Activated naive CD8-positive, alpha-beta T cell (primary cell): ENCODE measurements at regions not wholly inside any gene's neighbourhood (a gene's known extent, or its start where the extent isn't known, plus 50 kb on each side); places are given as distances from the start of the nearest gene placed in this dataset.
"Not testable (repeated sequence)": the region's sequence is repeated elsewhere in the genome, so short reads cannot be mapped to it uniquely, and the experiment has no call there.

Source experiments
- H3K27ac Mint-ChIP-seq: one replicate; pipeline ENCODE4 v1.8.0; 2021; ENCODE audit warnings: mixed read lengths
- H3K27me3 Mint-ChIP-seq: one replicate; pipeline ENCODE4 v1.8.0; 2021; ENCODE audit warnings: mixed read lengths
- H3K36me3 Mint-ChIP-seq: one replicate; pipeline ENCODE4 v1.8.0; 2021; ENCODE audit warnings: mixed read lengths
- H3K4me1 Mint-ChIP-seq: one replicate; pipeline ENCODE4 v1.8.0; 2021; ENCODE audit warnings: low read depth, mixed read lengths
- H3K4me3 Mint-ChIP-seq: one replicate; pipeline ENCODE4 v1.8.0; 2021; ENCODE audit warnings: mild to moderate bottlenecking, mixed read lengths
- H3K9me3 Mint-ChIP-seq: one replicate; pipeline ENCODE4 v1.8.0; 2021; ENCODE audit warnings: low read depth, mixed read lengths

GRCh38 chr16:59053911-59054310 is 319.8 kb upstream of the GOT2 start:
- Mint-ChIP-seq H3K9me3 (no peaks in the 10 kb centered on the region), H3K4me1 (no peaks in the 10 kb centered on the region), H3K27me3 (peaks cover 2% of the 10 kb centered on the region), H3K4me3 (no peak overlapping the region), H3K27ac (no peak overlapping the region), H3K36me3 (no peaks in the 10 kb centered on the region)

- Mint-ChIP-seq H3K36me3 (no peaks in the 10 kb centered on the region), H3K27me3 (peaks cover 2% of the 10 kb centered on the region), H3K4me3 (no peak overlapping the region), H3K9me3 (no peaks in the 10 kb centered on the region), H3K4me1 (no peaks in the 10 kb centered on the region), H3K27ac (no peak overlapping the region)
These were observed 318.1 kb upstream of the GOT2 start for GRCh38 chr16:59052231-59052630.

- Mint-ChIP-seq H3K27me3 (peaks cover 2% of the 10 kb centered on the region), H3K27ac (no peak overlapping the region), H3K9me3 (no peaks in the 10 kb centered on the region), H3K4me1 (no peaks in the 10 kb centered on the region), H3K4me3 (no peak overlapping the region), H3K36me3 (no peaks in the 10 kb centered on the region)
These were observed 314.8 kb upstream of the GOT2 start for GRCh38 chr16:59048876-59049275.

GRCh38 chr16:59047114-59047513 is 313.0 kb upstream of the GOT2 start:
- no peaks in the 10 kb centered on the region for H3K36me3 Mint-ChIP-seq
- H3K27ac Mint-ChIP-seq: no peak overlapping the region
- H3K9me3 Mint-ChIP-seq: no peaks in the 10 kb centered on the region
- no peaks in the 10 kb centered on the region for H3K4me1 Mint-ChIP-seq
- no peaks in the 10 kb centered on the region for H3K27me3 Mint-ChIP-seq
- no peak overlapping the region for H3K4me3 Mint-ChIP-seq

- no peaks in the 10 kb centered on the region for H3K4me1 Mint-ChIP-seq
- H3K27me3 Mint-ChIP-seq: no peaks in the 10 kb centered on the region
- no peak overlapping the region for H3K4me3 Mint-ChIP-seq
- no peaks in the 10 kb centered on the region for H3K9me3 Mint-ChIP-seq
- no peaks in the 10 kb centered on the region for H3K36me3 Mint-ChIP-seq
- H3K27ac Mint-ChIP-seq: no peak overlapping the region
These were observed 312.2 kb upstream of the GOT2 start for GRCh38 chr16:59046335-59046734.

- no peaks in the 10 kb centered on the region for H3K4me1 Mint-ChIP-seq
- no peaks in the 10 kb centered on the region for H3K9me3 Mint-ChIP-seq
- no peak overlapping the region for H3K4me3 Mint-ChIP-seq
- H3K36me3 Mint-ChIP-seq: no peaks in the 10 kb centered on the region
- no peak overlapping the region for H3K27ac Mint-ChIP-seq
- no peaks in the 10 kb centered on the region for H3K27me3 Mint-ChIP-seq
These were observed 311.4 kb upstream of the GOT2 start for GRCh38 chr16:59045501-59045900.

- Mint-ChIP-seq H3K36me3 (no peaks in the 10 kb centered on the region), H3K27ac (no peak overlapping the region), H3K4me1 (no peaks in the 10 kb centered on the region), H3K27me3 (no peaks in the 10 kb centered on the region), H3K9me3 (no peaks in the 10 kb centered on the region), H3K4me3 (no peak overlapping the region)
These were observed 310.5 kb upstream of the GOT2 start for GRCh38 chr16:59044616-59045015.

- no peak overlapping the region for H3K27ac Mint-ChIP-seq
- H3K4me1 Mint-ChIP-seq: no peaks in the 10 kb centered on the region
- H3K9me3 Mint-ChIP-seq: no peaks in the 10 kb centered on the region
- H3K4me3 Mint-ChIP-seq: no peak overlapping the region
- no peaks in the 10 kb centered on the region for H3K36me3 Mint-ChIP-seq
- H3K27me3 Mint-ChIP-seq: no peaks in the 10 kb centered on the region
These were observed 308.2 kb upstream of the GOT2 start for GRCh38 chr16:59042301-59042700.

GRCh38 chr16:59039066-59039720 is 305.1 kb upstream of the GOT2 start:
- H3K9me3 Mint-ChIP-seq: peaks cover 4% of the 10 kb centered on the region
- H3K27me3 Mint-ChIP-seq: peaks cover 1% of the 10 kb centered on the region
- H3K36me3 Mint-ChIP-seq: no peaks in the 10 kb centered on the region
- H3K4me3 Mint-ChIP-seq: no peak overlapping the region
- no peak overlapping the region for H3K27ac Mint-ChIP-seq
- no peaks in the 10 kb centered on the region for H3K4me1 Mint-ChIP-seq

- H3K4me1 Mint-ChIP-seq: no peaks in the 10 kb centered on the region
- no peak overlapping the region for H3K27ac Mint-ChIP-seq
- no peaks in the 10 kb centered on the region for H3K36me3 Mint-ChIP-seq
- H3K9me3 Mint-ChIP-seq: peaks cover 4% of the 10 kb centered on the region
- H3K4me3 Mint-ChIP-seq: no peak overlapping the region
- H3K27me3 Mint-ChIP-seq: peaks cover 1% of the 10 kb centered on the region
These were observed 296.9 kb upstream of the GOT2 start for GRCh38 chr16:59030923-59031485.

GRCh38 chr16:59021751-59022150 is 287.6 kb upstream of the GOT2 start:
- Mint-ChIP-seq H3K9me3 (peaks cover 12% of the 10 kb centered on the region), H3K36me3 (no peaks in the 10 kb centered on the region), H3K4me1 (no peaks in the 10 kb centered on the region)

GRCh38 chr16:59013930-59014329 is 279.8 kb upstream of the GOT2 start:
- H3K36me3 Mint-ChIP-seq: no peaks in the 10 kb centered on the region
- peaks cover 7% of the 10 kb centered on the region for H3K9me3 Mint-ChIP-seq
- no peaks in the 10 kb centered on the region for H3K4me1 Mint-ChIP-seq
- no peak overlapping the region for H3K4me3 Mint-ChIP-seq
- no peaks in the 10 kb centered on the region for H3K27me3 Mint-ChIP-seq
- no peak overlapping the region for H3K27ac Mint-ChIP-seq

More at GRCh38 chr16:59021751-59022150, 287.6 kb upstream of the GOT2 start:
- no peaks in the 10 kb centered on the region for H3K27me3 Mint-ChIP-seq
- no peak overlapping the region for H3K4me3 Mint-ChIP-seq
- H3K27ac Mint-ChIP-seq: no peak overlapping the region

- Mint-ChIP-seq H3K27me3 (no peaks in the 10 kb centered on the region), H3K36me3 (no peaks in the 10 kb centered on the region), H3K4me1 (no peaks in the 10 kb centered on the region), H3K9me3 (peaks cover 4% of the 10 kb centered on the region), H3K27ac (no peak overlapping the region), H3K4me3 (no peak overlapping the region)
These were observed 265.6 kb upstream of the GOT2 start for GRCh38 chr16:58999762-59000161.

- H3K27me3 Mint-ChIP-seq, H3K36me3 Mint-ChIP-seq, H3K27ac Mint-ChIP-seq, H3K4me3 Mint-ChIP-seq, H3K4me1 Mint-ChIP-seq, H3K9me3 Mint-ChIP-seq: not testable (repeated sequence)
These were observed 258.6 kb upstream of the GOT2 start for GRCh38 chr16:58992755-58993154.

GRCh38 chr16:58983181-58983965 is 249.3 kb upstream of the GOT2 start:
- peaks cover 12% of the 10 kb centered on the region for H3K9me3 Mint-ChIP-seq
- H3K4me3 Mint-ChIP-seq, H3K27ac Mint-ChIP-seq, H3K36me3 Mint-ChIP-seq, H3K27me3 Mint-ChIP-seq, H3K4me1 Mint-ChIP-seq: not testable (repeated sequence)
